ENCODE measurements at regions not wholly inside any gene's neighbourhood (a gene's known extent, or its start where the extent isn't known, plus 50 kb on each side); places are given as distances from the start of the nearest gene placed in this dataset.

DNA sequence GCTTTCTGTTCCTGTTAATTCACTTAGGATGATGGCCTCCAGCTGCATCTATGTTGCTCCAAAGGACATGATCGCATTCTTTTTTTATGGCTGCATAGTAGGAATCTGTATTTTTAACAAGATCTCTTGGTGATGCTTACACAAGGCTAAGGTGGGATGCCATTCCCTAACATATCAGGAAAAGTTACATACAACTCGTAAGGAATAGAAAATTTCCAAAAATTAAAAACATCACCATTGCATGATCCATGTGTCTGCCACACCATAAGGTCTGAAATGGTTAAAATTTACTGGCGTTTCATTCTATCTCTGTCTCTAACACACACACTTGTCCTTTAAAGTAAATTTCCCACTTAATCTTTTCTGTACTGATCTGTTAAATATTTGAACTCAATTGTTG, 608.4 kb downstream of the PRELID2 start:
- DNase-seq: no peak
- H3K4me3 ChIP-seq: no peak overlapping the region
- 56 to 69% (median 66%) methylated on average over 3 of the region's 3 CpGs for WGBS, 4 donors
- intact Hi-C loops (cut with DNase I): no loop called here
- TF ChIP-seq POLR2A (IDR thresholded peaks at IDR 0.05): no peak
- TF ChIP-seq, protein P1, sequence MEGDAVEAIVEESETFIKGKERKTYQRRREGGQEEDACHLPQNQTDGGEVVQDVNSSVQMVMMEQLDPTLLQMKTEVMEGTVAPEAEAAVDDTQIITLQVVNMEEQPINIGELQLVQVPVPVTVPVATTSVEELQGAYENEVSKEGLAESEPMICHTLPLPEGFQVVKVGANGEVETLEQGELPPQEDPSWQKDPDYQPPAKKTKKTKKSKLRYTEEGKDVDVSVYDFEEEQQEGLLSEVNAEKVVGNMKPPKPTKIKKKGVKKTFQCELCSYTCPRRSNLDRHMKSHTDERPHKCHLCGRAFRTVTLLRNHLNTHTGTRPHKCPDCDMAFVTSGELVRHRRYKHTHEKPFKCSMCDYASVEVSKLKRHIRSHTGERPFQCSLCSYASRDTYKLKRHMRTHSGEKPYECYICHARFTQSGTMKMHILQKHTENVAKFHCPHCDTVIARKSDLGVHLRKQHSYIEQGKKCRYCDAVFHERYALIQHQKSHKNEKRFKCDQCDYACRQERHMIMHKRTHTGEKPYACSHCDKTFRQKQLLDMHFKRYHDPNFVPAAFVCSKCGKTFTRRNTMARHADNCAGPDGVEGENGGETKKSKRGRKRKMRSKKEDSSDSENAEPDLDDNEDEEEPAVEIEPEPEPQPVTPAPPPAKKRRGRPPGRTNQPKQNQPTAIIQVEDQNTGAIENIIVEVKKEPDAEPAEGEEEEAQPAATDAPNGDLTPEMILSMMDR (IDR thresholded peaks at IDR 0.05): no peak
- H3K27ac ChIP-seq: no peak overlapping the region
- no peaks in the 10 kb centered on the region for H3K4me1 ChIP-seq (replicated peaks in 1 of 2)
- H3K36me3 ChIP-seq (replicated peaks in 1 of 2): no peaks in the 10 kb centered on the region
- H3K27me3 ChIP-seq: no peaks in the 10 kb centered on the region
- H3K9me3 ChIP-seq (replicated peaks in 1 of 3): no peaks in the 10 kb centered on the region

DNA sequence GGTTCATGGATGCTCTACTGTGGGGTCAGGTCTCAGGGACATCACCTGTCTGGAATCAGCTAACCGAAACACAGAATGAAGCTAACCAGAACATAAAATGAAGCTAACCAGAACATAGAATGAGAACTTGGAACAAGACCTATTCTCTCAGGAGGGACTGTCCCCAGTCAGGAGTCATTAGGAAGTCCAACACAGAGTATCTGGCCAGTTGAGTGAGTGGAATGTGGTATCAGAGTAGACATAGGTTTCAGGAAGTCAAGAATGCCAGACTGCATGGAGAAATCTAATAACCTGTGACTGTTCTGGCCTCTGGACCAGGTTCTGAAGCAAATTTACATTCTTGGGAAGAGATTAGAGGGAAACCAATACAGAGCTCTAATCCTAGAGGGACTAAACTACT, 609.6 kb downstream of the PRELID2 start:
- DNase-seq: no peak
- Histone ChIP-seq H3K9me3 (replicated peaks in 1 of 3) (no peaks in the 10 kb centered on the region), H3K4me1 (replicated peaks in 1 of 2) (no peaks in the 10 kb centered on the region), H3K4me3 (no peak overlapping the region), H3K36me3 (replicated peaks in 1 of 2) (no peaks in the 10 kb centered on the region), H3K27me3 (no peaks in the 10 kb centered on the region), H3K27ac (no peak overlapping the region)
- intact Hi-C loops (cut with DNase I): no loop called here
- 71 to 82% (median 78%) methylated on average over 1 of the region's 1 CpG for WGBS, 4 donors
- no peak for TF ChIP-seq POLR2A (IDR thresholded peaks at IDR 0.05)
- TF ChIP-seq, protein P1 (IDR thresholded peaks at IDR 0.05): no peak

DNA sequence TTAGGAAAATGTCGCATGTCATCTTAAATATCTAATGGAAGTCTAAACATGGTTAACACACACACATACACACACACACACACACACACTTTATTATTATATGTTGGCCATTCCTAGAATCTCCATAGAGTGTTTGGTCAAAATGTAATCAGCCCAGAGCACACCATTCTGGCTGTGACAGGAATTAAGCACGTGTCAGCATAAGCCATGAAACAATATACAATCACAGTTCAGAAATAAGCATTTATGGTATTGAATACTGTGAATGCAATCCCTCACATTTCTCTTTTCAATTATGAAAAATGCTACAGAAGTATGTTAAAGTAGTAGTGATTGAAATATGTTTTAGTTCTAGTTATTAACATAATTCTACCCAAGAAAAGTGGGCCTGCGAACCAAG, 611.6 kb downstream of the PRELID2 start:
- TF ChIP-seq, protein P1 (IDR thresholded peaks at IDR 0.05): no peak
- no peak for TF ChIP-seq POLR2A (IDR thresholded peaks at IDR 0.05)
- Histone ChIP-seq H3K4me1 (replicated peaks in 1 of 2) (no peaks in the 10 kb centered on the region), H3K4me3 (no peak overlapping the region), H3K36me3 (replicated peaks in 1 of 2) (no peaks in the 10 kb centered on the region), H3K9me3 (replicated peaks in 1 of 3) (no peaks in the 10 kb centered on the region), H3K27ac (no peak overlapping the region), H3K27me3 (no peaks in the 10 kb centered on the region)
- 80 to 85% (median 83%) methylated on average over 3 of the region's 3 CpGs for WGBS, 4 donors
- intact Hi-C loops (cut with DNase I): no loop called here
- no peak for DNase-seq

- Histone ChIP-seq H3K27ac (no peak overlapping the region), H3K9me3 (replicated peaks in 1 of 3) (no peaks in the 10 kb centered on the region), H3K4me1 (replicated peaks in 1 of 2) (no peaks in the 10 kb centered on the region), H3K4me3 (no peak overlapping the region), H3K27me3 (no peaks in the 10 kb centered on the region), H3K36me3 (replicated peaks in 1 of 2) (no peaks in the 10 kb centered on the region)
- DNase-seq: no peak
- no peak for TF ChIP-seq POLR2A (IDR thresholded peaks at IDR 0.05)
- TF ChIP-seq, protein P1 (IDR thresholded peaks at IDR 0.05): no peak
- intact Hi-C loops (cut with DNase I): no loop called here
Observed at GRCh38 chr5:145222622-145223021, 612.5 kb downstream of the PRELID2 start.
